Stimulated activated CD8-positive, alpha-beta memory T cell treated with anti-CD3 and anti-CD28 coated beads, Interleukin-15, amount 100 ng/mL, for 4 hours (primary cell): ENCODE measurements at regions not wholly inside any gene's neighbourhood (a gene's known extent, or its start where the extent isn't known, plus 50 kb on each side); places are given as distances from the start of the nearest gene placed in this dataset.

Experiments used
- DNase-seq, 2 donors: peaks; one replicate each; pipeline ENCODE4 v3.0.0-alpha.2; 2020; ENCODE audit warnings: low read depth in 2 of 2

GRCh38 chr14:51512316-51512715, 139.4 kb upstream of the FRMD6 start:
- DNase-seq, result no peak

- DNase-seq, result no peak
Observed at GRCh38 chr14:51513281-51513680, 138.4 kb upstream of the FRMD6 start.

GRCh38 chr14:51513933-51514332, 137.8 kb upstream of the FRMD6 start:
- no peak for DNase-seq

GRCh38 chr14:51515611-51516010, 136.1 kb upstream of the FRMD6 start:
- DNase-seq, result no peak

- DNase-seq, result no peak
Observed at GRCh38 chr14:51516706-51517395, 134.9 kb upstream of the FRMD6 start.

GRCh38 chr14:51518280-51518679, 133.4 kb upstream of the FRMD6 start:
- DNase-seq, result no peak

- no peak for DNase-seq
Observed at GRCh38 chr14:51518711-51519110, 133.0 kb upstream of the FRMD6 start.

- DNase-seq, result no peak
Observed at GRCh38 chr14:51520087-51520486, 131.6 kb upstream of the FRMD6 start.

GRCh38 chr14:51521764-51522163, 129.9 kb upstream of the FRMD6 start:
- DNase-seq, result no peak

- no peak for DNase-seq
Observed at GRCh38 chr14:51523243-51523642, 128.5 kb upstream of the FRMD6 start.

GRCh38 chr14:51525739-51526138, 126.0 kb upstream of the FRMD6 start:
- DNase-seq, result no peak

- DNase-seq, result no peak
Observed at GRCh38 chr14:51527073-51527472, 124.6 kb upstream of the FRMD6 start.

GRCh38 chr14:51529736-51530135, 122.0 kb upstream of the FRMD6 start:
- DNase-seq, result no peak

- DNase-seq, result no peak
Observed at GRCh38 chr14:51533160-51533559, 118.5 kb upstream of the FRMD6 start.

- no peak for DNase-seq
Observed at GRCh38 chr14:51533872-51534553, 117.7 kb upstream of the FRMD6 start.

- DNase-seq, result no peak
Observed at GRCh38 chr14:51534610-51535011, 117.1 kb upstream of the FRMD6 start.

- no peak for DNase-seq
Observed at GRCh38 chr14:51535443-51536044, 116.2 kb upstream of the FRMD6 start.

- no peak for DNase-seq
Observed at GRCh38 chr14:51538973-51539372, 112.7 kb upstream of the FRMD6 start.

GRCh38 chr14:51539571-51540037, 112.1 kb upstream of the FRMD6 start:
- DNase-seq, result no peak

- DNase-seq, result no peak
Observed at GRCh38 chr14:51540364-51540763, 111.3 kb upstream of the FRMD6 start.

- DNase-seq, result no peak
Observed at GRCh38 chr14:51544471-51544870, 107.2 kb upstream of the FRMD6 start.

GRCh38 chr14:51544901-51545300, 106.8 kb upstream of the FRMD6 start:
- DNase-seq, result no peak

GRCh38 chr14:51545396-51545795, 106.3 kb upstream of the FRMD6 start:
- DNase-seq, result no peak
